Suprapubic skin (tissue), 4 donors: ENCODE measurements at regions not wholly inside any gene's neighbourhood (a gene's known extent, or its start where the extent isn't known, plus 50 kb on each side); places are given as distances from the start of the nearest gene placed in this dataset.

ENCODE experiments used
- DNase-seq, 2 donors: peaks; one replicate each; pipeline ENCODE4 v3.0.0-alpha.2; 2019; ENCODE audit warnings: low spot score in 2 of 2
- H3K27ac ChIP-seq: fragments of 200-600 bp; sonication (generic); one replicate; pipeline ENCODE4 v1.5.1; 2019
- H3K27me3 ChIP-seq: fragments of 200-600 bp; sonication (generic); one replicate; pipeline ENCODE4 v1.5.1; 2019
- H3K36me3 ChIP-seq: fragments of 200-600 bp; sonication (generic); one replicate; pipeline ENCODE4 v1.5.1; 2019
- H3K4me1 ChIP-seq: fragments of 200-600 bp; sonication (generic); one replicate; pipeline ENCODE4 v1.5.1; 2019
- H3K4me3 ChIP-seq: fragments of 200-600 bp; sonication (generic); one replicate; pipeline ENCODE4 v1.5.1; 2019; ENCODE audit warnings: mild to moderate bottlenecking
- H3K9me3 ChIP-seq: fragments of 200-600 bp; sonication (generic); one replicate; pipeline ENCODE4 v1.5.1; 2019
- EP300 ChIP-seq: sonication (generic); formaldehyde crosslinking; IDR thresholded peaks from one replicate; pipeline ENCODE4 v1.6.1; 2017; ENCODE audit warnings: antibody characterized with exemption
- POLR2A ChIP-seq, 2 donors: fragments of 450-650 bp; IDR thresholded peaks; one replicate each; pipeline ENCODE4 v1.6.1; 2017; ENCODE audit warnings: antibody characterized with exemption in 2 of 2, mild to moderate bottlenecking in 2 of 2, moderate library complexity in 2 of 2
- POLR2AphosphoS5 ChIP-seq, 3 donors: sonication (generic); formaldehyde crosslinking; IDR thresholded peaks; one replicate each; pipeline ENCODE4 v1.6.1; 2017; ENCODE audit warnings: antibody characterized with exemption in 3 of 3
- WGBS: methylation state at CpG from one replicate; pipeline ENCODE4 v1.1.5; 2018; 5-methylcytosine and 5-hydroxymethylcytosine counted together
- TF ChIP-seq, protein P1 (sequence below), 2 donors: fragments of 200-600 bp in 1 of 2; fragments of 450-650 bp in 1 of 2; sonication (generic) in 1 of 2; IDR thresholded peaks; one replicate each; pipeline ENCODE4 v1.5.1; 2016 to 2019; ENCODE audit warnings: antibody characterized with exemption in 2 of 2, mild to moderate bottlenecking in 1 of 2, moderate library complexity in 1 of 2

DNA sequence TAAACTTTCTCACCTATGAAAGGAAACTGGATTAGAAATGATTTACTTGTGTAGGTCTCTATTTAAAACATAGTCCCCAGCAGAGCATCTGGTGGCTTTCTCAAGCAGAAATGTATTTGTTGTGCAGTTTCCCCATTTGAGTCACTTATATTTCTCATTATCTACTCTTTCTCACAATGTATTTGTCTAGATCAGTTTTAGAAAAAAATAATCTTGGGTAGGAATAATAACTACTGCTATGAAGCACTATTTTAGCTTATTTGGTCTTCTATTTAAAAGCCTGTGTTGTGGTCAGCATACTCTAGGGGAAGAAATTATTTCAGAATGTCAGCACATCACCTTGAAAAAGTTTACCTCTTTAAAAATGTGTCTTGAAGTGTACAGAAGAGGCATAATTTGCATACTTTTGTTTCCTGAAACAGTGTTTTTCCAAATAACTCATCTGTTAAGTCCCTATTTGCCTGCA lies 60.9 kb upstream of the PRL start:
- H3K9me3 ChIP-seq = peaks cover 3% of the 10 kb centered on the region
- H3K4me3 ChIP-seq = no peak overlapping the region
- TF ChIP-seq POLR2A (IDR thresholded peaks at IDR 0.05) = no peak
- TF ChIP-seq, protein P1, sequence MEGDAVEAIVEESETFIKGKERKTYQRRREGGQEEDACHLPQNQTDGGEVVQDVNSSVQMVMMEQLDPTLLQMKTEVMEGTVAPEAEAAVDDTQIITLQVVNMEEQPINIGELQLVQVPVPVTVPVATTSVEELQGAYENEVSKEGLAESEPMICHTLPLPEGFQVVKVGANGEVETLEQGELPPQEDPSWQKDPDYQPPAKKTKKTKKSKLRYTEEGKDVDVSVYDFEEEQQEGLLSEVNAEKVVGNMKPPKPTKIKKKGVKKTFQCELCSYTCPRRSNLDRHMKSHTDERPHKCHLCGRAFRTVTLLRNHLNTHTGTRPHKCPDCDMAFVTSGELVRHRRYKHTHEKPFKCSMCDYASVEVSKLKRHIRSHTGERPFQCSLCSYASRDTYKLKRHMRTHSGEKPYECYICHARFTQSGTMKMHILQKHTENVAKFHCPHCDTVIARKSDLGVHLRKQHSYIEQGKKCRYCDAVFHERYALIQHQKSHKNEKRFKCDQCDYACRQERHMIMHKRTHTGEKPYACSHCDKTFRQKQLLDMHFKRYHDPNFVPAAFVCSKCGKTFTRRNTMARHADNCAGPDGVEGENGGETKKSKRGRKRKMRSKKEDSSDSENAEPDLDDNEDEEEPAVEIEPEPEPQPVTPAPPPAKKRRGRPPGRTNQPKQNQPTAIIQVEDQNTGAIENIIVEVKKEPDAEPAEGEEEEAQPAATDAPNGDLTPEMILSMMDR (IDR thresholded peaks at IDR 0.05) = no peak
- TF ChIP-seq EP300 = no peak
- TF ChIP-seq POLR2AphosphoS5 (IDR thresholded peaks at IDR 0.05) = no peak
- no peaks in the 10 kb centered on the region for H3K27me3 ChIP-seq
- no peak overlapping the region for H3K27ac ChIP-seq
- no peaks in the 10 kb centered on the region for H3K36me3 ChIP-seq
- H3K4me1 ChIP-seq = peaks cover 4% of the 10 kb centered on the region
- no peak for DNase-seq

DNA sequence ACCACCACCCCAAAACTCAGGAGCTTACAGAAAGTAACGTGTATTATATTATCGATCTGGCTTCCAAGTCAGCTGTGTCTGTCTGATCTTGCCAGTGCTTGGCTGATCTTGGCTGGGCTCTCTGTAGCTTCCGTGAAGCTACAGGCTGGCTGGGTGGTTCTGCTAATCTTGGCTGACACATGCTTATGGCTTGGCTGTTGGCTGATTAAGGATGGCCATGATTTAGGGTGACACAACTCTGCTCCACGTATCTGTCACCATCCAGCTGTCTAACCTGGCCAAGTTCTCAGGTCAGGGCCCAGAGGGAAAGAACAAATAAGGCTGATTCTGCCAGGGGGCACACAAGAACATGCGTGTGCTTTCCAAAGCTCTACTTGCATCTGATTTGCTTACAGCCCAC lies 64.7 kb upstream of the PRL start:
- no peak for TF ChIP-seq POLR2AphosphoS5 (IDR thresholded peaks at IDR 0.05)
- TF ChIP-seq, protein P1 (IDR thresholded peaks at IDR 0.05) = no peak
- H3K27me3 ChIP-seq = no peaks in the 10 kb centered on the region
- H3K4me3 ChIP-seq = no peak overlapping the region
- H3K36me3 ChIP-seq = no peaks in the 10 kb centered on the region
- peaks cover 19% of the 10 kb centered on the region for H3K4me1 ChIP-seq
- peaks cover 3% of the 10 kb centered on the region for H3K9me3 ChIP-seq
- no peak overlapping the region for H3K27ac ChIP-seq
- WGBS = 47% methylated on average over 5 of the region's 5 CpGs
- no peak for DNase-seq

DNA sequence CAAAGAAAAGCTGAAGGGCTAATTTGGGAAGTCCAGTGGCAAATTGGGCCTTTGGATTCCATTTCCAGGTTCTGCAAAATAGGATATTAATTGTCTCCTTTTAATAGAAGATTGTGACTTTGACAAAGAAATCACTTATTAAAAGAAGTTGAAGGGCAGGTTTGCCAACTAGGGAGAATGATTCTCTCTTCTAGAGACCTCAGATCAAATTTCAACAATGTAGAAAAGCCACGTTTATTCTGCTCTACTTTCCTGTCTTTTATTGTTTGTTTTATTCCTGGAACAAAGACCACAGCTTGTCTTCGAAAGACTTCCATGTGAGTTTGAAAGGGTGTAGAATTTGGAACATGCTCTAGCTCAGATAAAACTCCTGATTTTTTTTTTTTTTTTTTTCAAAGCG lies 65.5 kb upstream of the PRL start:
- Histone ChIP-seq H3K36me3 (no peaks in the 10 kb centered on the region), H3K27ac (peak overlapping the region; percentile 18), H3K27me3 (no peaks in the 10 kb centered on the region), H3K4me3 (no peak overlapping the region), H3K4me1 (peaks cover 24% of the 10 kb centered on the region), H3K9me3 (peaks cover 3% of the 10 kb centered on the region)
- 37% methylated on average over 3 of the region's 3 CpGs for WGBS
- DNase-seq = no peak
- TF ChIP-seq EP300 = no peak
- no peak for TF ChIP-seq POLR2AphosphoS5 (IDR thresholded peaks at IDR 0.05)
- TF ChIP-seq, protein P1 (IDR thresholded peaks at IDR 0.05) = no peak
- TF ChIP-seq POLR2A (IDR thresholded peaks at IDR 0.05) = no peak

DNA sequence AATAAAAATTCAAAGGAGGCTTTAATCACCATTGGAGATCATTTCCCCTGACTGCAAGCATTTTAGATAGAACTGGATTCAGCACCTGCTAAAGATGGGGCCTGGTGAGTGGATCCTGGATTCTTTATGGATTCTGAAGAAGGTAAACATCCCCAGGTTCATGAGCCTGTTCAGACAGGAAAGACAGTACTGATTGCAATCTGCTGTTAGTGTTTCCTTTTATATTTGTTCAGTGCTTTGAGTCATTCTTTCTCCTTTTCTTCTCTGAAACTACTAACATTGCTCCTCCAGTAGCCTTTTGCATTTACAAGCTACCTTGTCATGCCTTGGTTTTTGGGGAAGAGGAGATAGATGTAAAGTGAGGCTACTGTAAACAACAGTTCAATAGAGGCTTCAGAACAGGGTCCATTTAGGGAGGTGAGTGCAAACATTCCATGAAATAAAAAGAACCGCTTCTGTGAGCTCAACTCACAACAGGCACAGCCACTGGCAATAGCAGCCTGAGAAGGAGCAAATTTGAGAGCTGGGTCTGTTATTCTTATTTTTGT lies 66.4 kb upstream of the PRL start:
- no peak overlapping the region for H3K4me3 ChIP-seq
- H3K36me3 ChIP-seq = no peaks in the 10 kb centered on the region
- no peak for TF ChIP-seq POLR2A (IDR thresholded peaks at IDR 0.05)
- TF ChIP-seq EP300 = no peak
- TF ChIP-seq, protein P1 (IDR thresholded peaks at IDR 0.05) = no peak
- no peak for TF ChIP-seq POLR2AphosphoS5 (IDR thresholded peaks at IDR 0.05)
- WGBS = 69% methylated on average over 1 of the region's 1 CpG
- H3K9me3 ChIP-seq = peaks cover 3% of the 10 kb centered on the region
- peaks cover 24% of the 10 kb centered on the region for H3K4me1 ChIP-seq
- H3K27me3 ChIP-seq = no peaks in the 10 kb centered on the region
- DNase-seq = no peak
- peak overlapping the region; percentile 14 for H3K27ac ChIP-seq

DNA sequence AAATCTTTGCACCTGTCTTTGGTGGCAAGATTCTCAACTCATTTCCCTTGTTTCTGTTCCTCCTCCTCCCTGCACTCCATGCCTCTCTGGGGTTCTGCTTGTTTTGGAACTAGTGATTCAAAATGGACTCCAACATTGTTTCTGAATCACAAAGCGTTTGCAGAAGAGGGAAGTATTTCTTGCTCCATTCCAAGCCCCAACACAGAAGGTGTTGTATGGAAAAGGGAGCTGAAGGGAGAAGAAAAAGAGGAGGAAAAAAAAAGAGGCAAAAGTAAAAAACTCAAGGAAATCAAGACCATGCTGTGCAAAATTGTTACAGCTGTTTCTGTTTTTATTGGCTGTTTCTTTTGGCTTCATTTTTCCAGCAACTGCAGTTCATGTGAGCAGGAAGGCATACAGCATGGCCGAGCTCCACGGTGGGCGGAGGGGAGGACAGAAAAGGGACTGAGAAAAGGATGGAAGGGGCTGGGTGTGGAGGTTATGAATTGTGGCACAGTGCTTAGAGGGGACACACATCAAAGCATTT lies 66.9 kb upstream of the PRL start:
- Histone ChIP-seq H3K36me3 (no peaks in the 10 kb centered on the region), H3K4me1 (peaks cover 24% of the 10 kb centered on the region), H3K4me3 (no peak overlapping the region), H3K27ac (peak overlapping the region; percentile 14), H3K27me3 (no peaks in the 10 kb centered on the region), H3K9me3 (peaks cover 3% of the 10 kb centered on the region)
- TF ChIP-seq POLR2AphosphoS5 (IDR thresholded peaks at IDR 0.05) (no peak), POLR2A (IDR thresholded peaks at IDR 0.05) (no peak), EP300 (no peak)
- TF ChIP-seq, protein P1 (IDR thresholded peaks at IDR 0.05) = no peak
- DNase-seq = no peak
- WGBS = 49% methylated on average over 4 of the region's 4 CpGs
